Left cardiac atrium (tissue), 4 donors: ENCODE measurements at regions not wholly inside any gene's neighbourhood (a gene's known extent, or its start where the extent isn't known, plus 50 kb on each side); places are given as distances from the start of the nearest gene placed in this dataset.
A peak's percentile ranks its signal among the peaks of the same experiment; 100 is the strongest.

Source experiments
- ATAC-seq, 2 donors: fragments of 200-7000 bp; cut with Tn5 transposase; one replicate each; pipeline ENCODE4 v1.9.1; 2020; ENCODE audit warnings: mild to moderate bottlenecking in 2 of 2, moderate library complexity in 2 of 2
- DNase-seq: peaks from one replicate; pipeline ENCODE4 v3.0.0-alpha.2; 2020
- intact Hi-C, 2 donors: fragments of 100-400 bp; cut with DNase I; formaldehyde crosslinking; loops; one replicate each; pipeline versions ENCODE4 v1.14.1 to v1.15.1; 2022 to 2023
- donor health status: DM: no; HTN: yes; CAD: no.
- donor health status: DM: no; HTN: yes; CAD: no; lungs with severe emphysema.
- donor health status: DM: yes; HTN: yes; CAD: no.
- donor health status: Dilated cardiomyopathy.

- intact Hi-C loops, result no loop called here
- ATAC-seq (no peak), DNase-seq (no peak)
Observed at GRCh38 chr3:109882144-109882543, 544.8 kb upstream of the DPPA4 start.

- intact Hi-C loops, result no loop called here
- ATAC-seq, result no peak
- DNase-seq, result no peak
Observed at GRCh38 chr3:109887293-109887692, 549.9 kb upstream of the DPPA4 start.

GRCh38 chr3:109888026-109888425 is 550.7 kb upstream of the DPPA4 start:
- intact Hi-C loops, result no loop called here
- no peak for ATAC-seq
- no peak for DNase-seq

GRCh38 chr3:109897734-109898133 is 560.4 kb upstream of the DPPA4 start:
- no peak for DNase-seq
- intact Hi-C loops, result no loop called here
- ATAC-seq, result no peak

GRCh38 chr3:109899925-109900324 is 562.6 kb upstream of the DPPA4 start:
- intact Hi-C loops, result no loop called here
- ATAC-seq, result no peak
- no peak for DNase-seq

- ATAC-seq (no peak), DNase-seq (no peak)
- intact Hi-C loops, result no loop called here
Observed at GRCh38 chr3:109900783-109901182, 563.4 kb upstream of the DPPA4 start.

GRCh38 chr3:109902549-109902948 is 565.2 kb upstream of the DPPA4 start:
- intact Hi-C loops, result no loop called here

GRCh38 chr3:109903100-109903499 is 565.8 kb upstream of the DPPA4 start:
- no peak for DNase-seq
- ATAC-seq, result no peak
- intact Hi-C loops, result no loop called here

More at GRCh38 chr3:109902549-109902948, 565.2 kb upstream of the DPPA4 start:
- ATAC-seq (no peak), DNase-seq (no peak)

GRCh38 chr3:109910772-109911171 is 573.4 kb upstream of the DPPA4 start:
- ATAC-seq (no peak), DNase-seq (no peak)
- intact Hi-C loops, result no loop called here

GRCh38 chr3:109918740-109919139 is 581.4 kb upstream of the DPPA4 start:
- intact Hi-C loops, result no loop called here
- ATAC-seq (no peak), DNase-seq (no peak)

- intact Hi-C loops, result no loop called here
- no peak for DNase-seq
- ATAC-seq, result no peak
Observed at GRCh38 chr3:109920749-109921148, 583.4 kb upstream of the DPPA4 start.

GRCh38 chr3:109921509-109921908 is 584.2 kb upstream of the DPPA4 start:
- intact Hi-C loops, result no loop called here

GRCh38 chr3:109922856-109923255 is 585.5 kb upstream of the DPPA4 start:
- DNase-seq (no peak), ATAC-seq (no peak)
- intact Hi-C loops, result no loop called here

More at GRCh38 chr3:109921509-109921908, 584.2 kb upstream of the DPPA4 start:
- no peak for DNase-seq
- ATAC-seq, result no peak

GRCh38 chr3:109923431-109923830 is 586.1 kb upstream of the DPPA4 start:
- DNase-seq (no peak), ATAC-seq (no peak)
- intact Hi-C loops, result no loop called here

GRCh38 chr3:109924196-109924595 is 586.9 kb upstream of the DPPA4 start:
- ATAC-seq, result no peak
- intact Hi-C loops, result no loop called here
- no peak for DNase-seq

GRCh38 chr3:109926376-109926775 is 589.0 kb upstream of the DPPA4 start:
- ATAC-seq, result no peak
- intact Hi-C loops, result no loop called here
- DNase-seq, result no peak

- DNase-seq (no peak), ATAC-seq (peak in 1 of 2 donors; percentile 89)
- intact Hi-C loops, result no loop called here
Observed at GRCh38 chr3:109927161-109927560, 589.8 kb upstream of the DPPA4 start.

- DNase-seq (no peak), ATAC-seq (no peak)
- intact Hi-C loops, result no loop called here
Observed at GRCh38 chr3:109927726-109928125, 590.4 kb upstream of the DPPA4 start.

- DNase-seq (no peak), ATAC-seq (no peak)
- intact Hi-C loops, result no loop called here
Observed at GRCh38 chr3:109930582-109930981, 593.2 kb upstream of the DPPA4 start.

GRCh38 chr3:109933576-109933975 is 596.2 kb upstream of the DPPA4 start:
- DNase-seq (no peak), ATAC-seq (no peak)
- intact Hi-C loops, result no loop called here

- ATAC-seq (no peak), DNase-seq (no peak)
Observed at GRCh38 chr3:109939817-109940216, 602.5 kb upstream of the DPPA4 start.

GRCh38 chr3:109943181-109943580 is 605.8 kb upstream of the DPPA4 start:
- ATAC-seq (no peak), DNase-seq (no peak)

More at GRCh38 chr3:109939817-109940216, 602.5 kb upstream of the DPPA4 start:
- intact Hi-C loops, result no loop called here

More at GRCh38 chr3:109943181-109943580, 605.8 kb upstream of the DPPA4 start:
- intact Hi-C loops, result no loop called here
